Mesenchymal stem cell (in vitro differentiated cells and primary cell): ENCODE measurements at regions not wholly inside any gene's neighbourhood (a gene's known extent, or its start where the extent isn't known, plus 50 kb on each side); places are given as distances from the start of the nearest gene placed in this dataset.

Source experiments
- DNase-seq: peaks from one replicate; pipeline ENCODE4 v3.0.0-alpha.2; 2013
- H2AFZ ChIP-seq: one replicate; pipeline ENCODE4 v1.6.1; 2013; ENCODE audit warnings: low read depth, mild to moderate bottlenecking, control low read depth, inconsistent platforms, low read length, moderate library complexity
- H2AK5ac ChIP-seq: 2 replicates; pipeline ENCODE4 v1.6.1; 2013; ENCODE audit warnings: low read length, moderate library complexity, mild to moderate bottlenecking, inconsistent platforms; ENCODE audit not compliant: severe bottlenecking
- H2BK120ac ChIP-seq: one replicate; pipeline ENCODE4 v1.6.1; 2013; ENCODE audit warnings: low read depth, mild to moderate bottlenecking, inconsistent platforms, low read length, moderate library complexity
- H2BK12ac ChIP-seq, 2 experiments: one replicate each; pipeline ENCODE4 v1.6.1; 2013; ENCODE audit warnings: inconsistent platforms in 2 of 2, low read length in 2 of 2, mild to moderate bottlenecking in 2 of 2, moderate library complexity in 2 of 2, control low read depth in 1 of 2
- H2BK15ac ChIP-seq: one replicate; pipeline ENCODE4 v1.6.1; 2013; ENCODE audit warnings: mild to moderate bottlenecking, low read depth, inconsistent platforms; ENCODE audit not compliant: poor library complexity, severe bottlenecking
- H2BK5ac ChIP-seq: 2 replicates; pipeline ENCODE4 v1.6.1; 2013; ENCODE audit warnings: low read depth, mild to moderate bottlenecking, low read length, control low read depth, inconsistent platforms; ENCODE audit not compliant: poor library complexity, severe bottlenecking
- H3K14ac ChIP-seq, 2 experiments: one replicate each; pipeline ENCODE4 v1.6.1; 2013; ENCODE audit warnings: inconsistent platforms in 2 of 2, low read length in 2 of 2, control low read depth in 1 of 2, mild to moderate bottlenecking in 1 of 2, moderate library complexity in 1 of 2
- H3K18ac ChIP-seq, 2 experiments: one replicate each; pipeline ENCODE4 v1.6.1; 2013; ENCODE audit warnings: inconsistent platforms in 2 of 2, low read length in 2 of 2, control low read depth in 1 of 2, low read depth in 1 of 2, mild to moderate bottlenecking in 1 of 2
- H3K23ac ChIP-seq, 2 experiments: one replicate each; pipeline ENCODE4 v1.6.1; 2013; ENCODE audit warnings: inconsistent platforms in 2 of 2, low read length in 2 of 2, mild to moderate bottlenecking in 2 of 2, moderate library complexity in 2 of 2, control low read depth in 1 of 2
- H3K27ac ChIP-seq: 2 replicates; pipeline ENCODE4 v1.5.1; 2013; ENCODE audit warnings: mild to moderate bottlenecking, moderate library complexity, low read length, control low read depth, inconsistent platforms; ENCODE audit not compliant: poor library complexity, severe bottlenecking
- H3K27me3 ChIP-seq, 2 experiments: 2 replicates each; pipeline versions ENCODE4 v1.6.1 to v1.7.0; 2013; ENCODE audit warnings: low read length in 2 of 2, mild to moderate bottlenecking in 2 of 2, moderate library complexity in 2 of 2, control low read depth in 1 of 2, inconsistent platforms in 1 of 2; ENCODE audit not compliant: control insufficient read depth in 1 of 2, insufficient read depth in 1 of 2
- H3K36me3 ChIP-seq, 2 experiments: 2 replicates each; pipeline versions ENCODE4 v1.6.1 to v1.7.0; 2013; ENCODE audit warnings: low read length in 2 of 2, control low read depth in 1 of 2, inconsistent platforms in 1 of 2, low read depth in 1 of 2, mild to moderate bottlenecking in 1 of 2; ENCODE audit not compliant: insufficient read depth in 2 of 2, control insufficient read depth in 1 of 2
- H3K4ac ChIP-seq, 2 experiments: one replicate each; pipeline ENCODE4 v1.6.1; 2013; ENCODE audit warnings: inconsistent platforms in 2 of 2, low read length in 2 of 2, mild to moderate bottlenecking in 2 of 2, moderate library complexity in 2 of 2, control low read depth in 1 of 2, low read depth in 1 of 2
- H3K4me1 ChIP-seq: 2 replicates; pipeline ENCODE4 v1.6.1; 2013; ENCODE audit warnings: low read depth, low read length, control low read depth; ENCODE audit not compliant: control insufficient read depth, insufficient read depth
- H3K4me2 ChIP-seq: 2 replicates; pipeline ENCODE4 v1.6.1; 2013; ENCODE audit warnings: low read length, mild to moderate bottlenecking, inconsistent platforms; ENCODE audit not compliant: poor library complexity, severe bottlenecking
- H3K4me3 ChIP-seq, 2 experiments: 2 replicates each; pipeline versions ENCODE4 v1.5.1 to v1.7.0; 2013; ENCODE audit warnings: low read length in 2 of 2, mild to moderate bottlenecking in 2 of 2, control low read depth in 1 of 2, low read depth in 1 of 2; ENCODE audit not compliant: insufficient read depth in 1 of 2
- H3K79me1 ChIP-seq: replicated peaks from 2 replicates; pipeline ENCODE4 v1.6.1; 2013; ENCODE audit warnings: mild to moderate bottlenecking, control low read depth, low read length, inconsistent platforms; ENCODE audit not compliant: poor library complexity, severe bottlenecking
- H3K9ac ChIP-seq: 2 replicates; pipeline ENCODE4 v1.7.0; 2013; ENCODE audit warnings: mild to moderate bottlenecking, low read length, moderate library complexity
- H3K9me3 ChIP-seq: 2 replicates; pipeline ENCODE4 v1.7.0; 2013; ENCODE audit warnings: mild to moderate bottlenecking, low read length; ENCODE audit not compliant: control insufficient read depth
- H4K8ac ChIP-seq: one replicate; pipeline ENCODE4 v1.6.1; 2013; ENCODE audit warnings: inconsistent platforms, mild to moderate bottlenecking, low read length, moderate library complexity
- H4K91ac ChIP-seq: one replicate; pipeline ENCODE4 v1.6.1; 2013; ENCODE audit warnings: mild to moderate bottlenecking, low read length, inconsistent platforms
- WGBS: methylation state at CpG from one replicate; pipeline ENCODE4 v1.1.7; 2013; ENCODE audit warnings: mixed read lengths; 5-methylcytosine and 5-hydroxymethylcytosine counted together

GRCh38 chrX:9188117-9188516, 154.2 kb upstream of the FAM9B start:
- no peak overlapping the region for H3K18ac ChIP-seq
- DNase-seq = no peak
- H3K27me3 ChIP-seq = peaks cover 0 to 8% of the 10 kb centered on the region in 2 experiments
- WGBS = 88% methylated on average over 3 of the region's 3 CpGs
- H3K36me3 ChIP-seq = no peaks in the 10 kb centered on the region
- no peaks in the 10 kb centered on the region for H3K9me3 ChIP-seq
- H2BK15ac ChIP-seq = no peak overlapping the region
- no peak overlapping the region for H3K23ac ChIP-seq
- no peak overlapping the region for H3K4ac ChIP-seq
- H3K4me3 ChIP-seq = no peak overlapping the region
- H3K9ac ChIP-seq = no peak overlapping the region
- H2AK5ac ChIP-seq = no peak overlapping the region
- no peak overlapping the region for H2AFZ ChIP-seq
- peaks cover 1% of the 10 kb centered on the region for H3K4me1 ChIP-seq
- no peak overlapping the region for H2BK12ac ChIP-seq
- no peak overlapping the region for H3K4me2 ChIP-seq
- no peak overlapping the region for H4K91ac ChIP-seq
- H2BK5ac ChIP-seq = no peak overlapping the region
- H2BK120ac ChIP-seq = no peak overlapping the region
- H3K27ac ChIP-seq = no peak overlapping the region
- no peaks in the 10 kb centered on the region for H3K79me1 ChIP-seq
- no peak overlapping the region for H4K8ac ChIP-seq
- no peak overlapping the region for H3K14ac ChIP-seq

GRCh38 chrX:9189286-9189685, 155.4 kb upstream of the FAM9B start:
- no peak overlapping the region for H4K8ac ChIP-seq
- no peak overlapping the region for H2BK15ac ChIP-seq
- WGBS = 44% methylated on average over 4 of the region's 9 CpGs
- peak overlapping the region; percentile 4 for H2AFZ ChIP-seq
- H3K36me3 ChIP-seq = no peaks in the 10 kb centered on the region
- no peaks in the 10 kb centered on the region for H3K9me3 ChIP-seq
- H3K4me3 ChIP-seq = no peak overlapping the region
- H4K91ac ChIP-seq = no peak overlapping the region
- H3K4me1 ChIP-seq = peaks cover 1% of the 10 kb centered on the region
- H2BK120ac ChIP-seq = no peak overlapping the region
- H2BK5ac ChIP-seq = no peak overlapping the region
- H3K18ac ChIP-seq = no peak overlapping the region
- H3K4me2 ChIP-seq = no peak overlapping the region
- no peak overlapping the region for H3K23ac ChIP-seq
- H3K27ac ChIP-seq = no peak overlapping the region
- H3K4ac ChIP-seq = no peak overlapping the region
- H3K9ac ChIP-seq = no peak overlapping the region
- peaks cover 0 to 8% of the 10 kb centered on the region in 2 experiments for H3K27me3 ChIP-seq
- no peaks in the 10 kb centered on the region for H3K79me1 ChIP-seq
- no peak overlapping the region for H3K14ac ChIP-seq
- peak; percentile 13 for DNase-seq
- no peak overlapping the region for H2BK12ac ChIP-seq
- H2AK5ac ChIP-seq = no peak overlapping the region

- no peak overlapping the region for H2AK5ac ChIP-seq
Measured at GRCh38 chrX:9191392-9191791, 157.5 kb upstream of the FAM9B start.

GRCh38 chrX:9195199-9195880, 161.4 kb upstream of the FAM9B start:
- Histone ChIP-seq H3K36me3 (no peaks in the 10 kb centered on the region), H3K14ac (no peak overlapping the region), H3K4me3 (no peak overlapping the region), H3K27me3 (no peaks in the 10 kb centered on the region), H3K4me1 (no peaks in the 10 kb centered on the region), H3K9me3 (no peaks in the 10 kb centered on the region), H2BK120ac (no peak overlapping the region), H2BK15ac (no peak overlapping the region), H3K27ac (no peak overlapping the region), H2BK5ac (no peak overlapping the region), H3K23ac (no peak overlapping the region), H2AFZ (no peak overlapping the region), H2AK5ac (no peak overlapping the region), H2BK12ac (no peak overlapping the region), H3K4ac (no peak overlapping the region), H4K91ac (no peak overlapping the region), H3K18ac (no peak overlapping the region), H3K9ac (no peak overlapping the region), H3K4me2 (no peak overlapping the region), H4K8ac (no peak overlapping the region), H3K79me1 (no peaks in the 10 kb centered on the region)
- no peak for DNase-seq
- 90% methylated on average over 2 of the region's 4 CpGs for WGBS

More at GRCh38 chrX:9191392-9191791, 157.5 kb upstream of the FAM9B start:
- H3K18ac ChIP-seq = no peak overlapping the region
- no peak overlapping the region for H2BK12ac ChIP-seq
- H2BK120ac ChIP-seq = no peak overlapping the region
- no peak overlapping the region for H2BK15ac ChIP-seq
- DNase-seq = no peak
- H4K8ac ChIP-seq = no peak overlapping the region
- no peak overlapping the region for H2AFZ ChIP-seq
- no peaks in the 10 kb centered on the region for H3K36me3 ChIP-seq
- peaks cover 1% of the 10 kb centered on the region for H3K4me1 ChIP-seq
- H3K4me2 ChIP-seq = no peak overlapping the region
- no peak overlapping the region for H2BK5ac ChIP-seq
- H3K27me3 ChIP-seq = peaks cover 0 to 5% of the 10 kb centered on the region in 2 experiments
- H3K4ac ChIP-seq = no peak overlapping the region
- no peak overlapping the region for H3K9ac ChIP-seq
- no peaks in the 10 kb centered on the region for H3K79me1 ChIP-seq
- H3K23ac ChIP-seq = no peak overlapping the region
- H3K9me3 ChIP-seq = no peaks in the 10 kb centered on the region
- no peak overlapping the region for H3K14ac ChIP-seq
- over 99% methylated on average over 4 of the region's 5 CpGs for WGBS
- H3K27ac ChIP-seq = peak overlapping the region; percentile 57
- H3K4me3 ChIP-seq = no peak overlapping the region
- H4K91ac ChIP-seq = no peak overlapping the region
